ENCODE measurements at regions not wholly inside any gene's neighbourhood (a gene's known extent, or its start where the extent isn't known, plus 50 kb on each side); places are given as distances from the start of the nearest gene placed in this dataset.
"Not testable (repeated sequence)": the region's sequence is repeated elsewhere in the genome, so short reads cannot be mapped to it uniquely, and the experiment has no call there.

DNA sequence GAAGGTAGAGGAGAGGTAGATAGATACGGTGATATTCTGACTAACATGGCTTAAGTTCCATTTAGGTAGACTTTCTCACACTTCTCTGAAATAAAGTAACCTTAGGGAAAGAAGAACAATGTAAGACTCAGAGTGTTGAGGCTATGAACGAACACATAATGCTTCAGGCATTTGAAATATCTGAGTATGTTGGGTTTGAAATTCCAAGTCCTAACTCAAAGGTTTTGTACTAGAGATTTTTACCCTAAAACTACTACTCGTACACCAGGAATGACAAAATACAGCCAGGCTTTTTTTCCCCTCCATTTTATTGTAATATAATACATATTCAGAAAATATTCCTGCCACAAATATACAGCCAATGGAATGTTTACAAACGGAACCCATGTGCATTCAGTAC is 592.6 kb downstream of the ETS1 start:
- no peak for DNase-seq (ENCODE audit: low read depth in 2 of 3, low spot score in 2 of 3)

- DNase-seq (ENCODE audit: low read depth in 2 of 3, low spot score in 2 of 3): no peak
These were observed 593.6 kb downstream of the ETS1 start for GRCh38 chr11:127993788-127994187.

GRCh38 chr11:127993281-127993680 is 594.1 kb downstream of the ETS1 start:
- no peak for DNase-seq (ENCODE audit: low read depth in 2 of 3, low spot score in 2 of 3)

DNA sequence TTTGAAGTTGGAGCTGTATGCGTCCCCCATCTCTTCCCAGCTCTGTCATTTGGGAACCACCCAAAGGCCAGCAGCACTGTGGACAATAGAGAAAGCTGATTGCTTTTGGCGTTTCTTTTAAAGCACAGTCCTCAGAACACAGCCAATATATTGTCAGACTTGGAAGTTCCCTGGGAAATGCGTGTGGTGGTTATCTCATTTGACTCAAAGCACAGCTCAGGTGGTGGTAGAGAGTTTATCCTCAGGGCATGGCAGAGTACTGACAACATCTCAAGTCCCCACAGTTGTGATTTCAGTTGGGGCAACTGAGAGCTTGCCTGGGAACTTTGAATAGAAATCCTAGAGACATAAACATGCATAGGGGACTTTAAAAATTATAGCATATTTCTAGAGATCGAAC is 601.3 kb downstream of the ETS1 start:
- no peak for DNase-seq (ENCODE audit: low read depth in 2 of 3, low spot score in 2 of 3)

GRCh38 chr11:127972816-127973215 is 614.5 kb downstream of the ETS1 start:
- DNase-seq (ENCODE audit: low read depth in 2 of 3, low spot score in 2 of 3): no peak

GRCh38 chr11:127971448-127971847 is 615.9 kb downstream of the ETS1 start:
- no peak for DNase-seq (ENCODE audit: low read depth in 2 of 3, low spot score in 2 of 3)

DNA sequence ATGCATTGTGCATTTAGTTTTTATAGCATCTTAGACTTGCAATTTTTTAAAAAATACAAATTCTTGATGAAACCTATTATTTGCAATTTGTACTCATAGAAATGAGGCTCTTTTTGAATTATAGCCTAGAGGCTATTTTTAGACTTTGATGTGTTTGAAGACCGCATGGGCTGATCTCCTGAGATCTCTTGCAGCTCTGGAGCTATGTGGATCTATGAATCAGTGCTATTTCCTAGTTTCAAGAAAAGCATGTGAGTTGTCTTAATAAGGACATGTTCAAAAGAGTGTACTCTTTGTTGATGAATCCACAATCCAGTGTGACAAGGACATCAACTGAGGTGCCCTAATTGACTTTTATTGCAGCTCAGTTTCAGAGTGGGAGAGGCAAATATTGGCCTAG is 620.5 kb downstream of the ETS1 start:
- DNase-seq (ENCODE audit: low read depth in 2 of 3, low spot score in 2 of 3): no peak

DNA sequence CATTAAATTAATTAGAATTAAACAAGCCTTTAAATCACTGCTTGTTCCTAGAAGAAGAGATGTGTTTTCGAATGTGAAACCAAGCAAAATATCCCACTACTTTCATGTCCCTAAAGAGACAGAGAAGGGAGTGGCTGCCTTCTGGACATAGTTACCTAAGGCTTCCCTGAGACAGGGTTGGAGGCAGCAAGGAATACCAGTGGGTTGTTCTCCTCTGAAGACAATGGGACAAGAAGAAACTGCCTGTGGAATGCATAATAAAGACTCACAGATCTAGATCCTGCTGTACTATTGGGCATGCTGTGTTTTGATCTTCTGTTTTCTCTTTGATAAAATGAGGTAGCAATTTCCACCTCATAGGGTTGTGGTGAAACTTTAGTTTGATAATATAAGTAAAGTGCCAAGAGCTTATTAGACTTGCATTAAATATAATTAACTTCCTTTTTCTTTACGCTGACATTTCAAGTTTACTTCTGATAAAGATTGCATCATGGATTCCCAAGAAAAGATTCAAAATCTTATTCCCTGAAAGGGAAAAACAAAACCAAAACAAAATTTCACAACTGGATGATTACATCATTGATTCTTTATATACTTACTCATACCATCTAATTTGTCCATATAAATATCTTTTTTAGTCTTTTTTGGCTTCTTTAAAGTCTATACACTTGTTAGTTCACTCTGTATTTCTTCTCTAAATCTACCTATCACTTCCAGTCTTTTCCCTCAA is 621.3 kb downstream of the ETS1 start:
- no peak for DNase-seq (ENCODE audit: low read depth in 2 of 3, low spot score in 2 of 3)

GRCh38 chr11:127962416-127962815 is 624.9 kb downstream of the ETS1 start:
- no peak for DNase-seq (ENCODE audit: low read depth in 2 of 3, low spot score in 2 of 3)

GRCh38 chr11:127950162-127950561 is 637.2 kb downstream of the ETS1 start:
- no peak for DNase-seq (ENCODE audit: low read depth in 2 of 3, low spot score in 2 of 3)

- no peak for DNase-seq (ENCODE audit: low read depth in 2 of 3, low spot score in 2 of 3)
These were observed 643.6 kb downstream of the ETS1 start for GRCh38 chr11:127943763-127944162.

DNA sequence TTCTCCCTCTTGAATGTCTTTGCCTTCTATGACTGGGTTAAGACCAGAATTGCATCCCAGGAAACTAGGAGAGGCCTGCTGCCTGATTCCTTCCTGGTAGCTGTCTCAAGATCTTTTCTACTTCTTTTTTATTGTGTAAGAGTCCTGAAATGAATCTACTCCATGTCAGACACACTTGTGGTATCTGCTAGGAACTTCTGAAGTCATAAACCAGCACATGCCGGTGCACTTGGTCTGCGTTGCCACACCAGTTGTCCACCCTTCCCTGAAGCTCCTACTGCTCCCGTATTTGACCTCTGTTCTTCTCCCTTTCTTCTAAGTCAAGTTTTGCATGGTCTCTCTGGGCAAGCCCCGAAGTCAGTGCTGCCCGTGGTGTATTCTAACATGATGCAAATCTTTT is 644.2 kb downstream of the ETS1 start:
- DNase-seq (ENCODE audit: low read depth in 2 of 3, low spot score in 2 of 3): no peak

- not testable (repeated sequence) for DNase-seq (ENCODE audit: low read depth in 2 of 3, low spot score in 2 of 3)
These were observed 645.8 kb downstream of the ETS1 start for GRCh38 chr11:127941554-127941953.

DNA sequence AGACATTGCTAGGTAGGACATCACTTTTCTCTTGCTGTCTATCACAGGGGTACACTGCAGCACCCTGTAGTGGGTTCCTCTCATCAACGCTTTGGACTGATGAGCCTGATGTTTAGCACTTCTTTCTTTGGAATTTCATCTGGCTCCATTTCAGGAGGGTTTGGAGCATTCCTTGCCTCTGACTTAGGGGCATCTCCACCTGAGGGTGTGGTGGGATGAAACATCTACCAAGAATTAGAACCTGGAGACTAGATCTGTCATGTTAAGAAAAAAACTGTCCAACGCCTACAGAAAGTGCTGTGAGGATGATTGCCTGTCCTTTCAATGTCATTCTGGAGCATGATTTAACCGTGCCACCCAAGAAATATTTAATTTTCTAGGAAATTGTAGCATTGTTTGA is 648.4 kb downstream of the ETS1 start:
- DNase-seq (ENCODE audit: low read depth in 2 of 3, low spot score in 2 of 3): no peak

- DNase-seq (ENCODE audit: low read depth in 2 of 3, low spot score in 2 of 3): no peak
These were observed 652.3 kb downstream of the ETS1 start for GRCh38 chr11:127935081-127935480.

DNA sequence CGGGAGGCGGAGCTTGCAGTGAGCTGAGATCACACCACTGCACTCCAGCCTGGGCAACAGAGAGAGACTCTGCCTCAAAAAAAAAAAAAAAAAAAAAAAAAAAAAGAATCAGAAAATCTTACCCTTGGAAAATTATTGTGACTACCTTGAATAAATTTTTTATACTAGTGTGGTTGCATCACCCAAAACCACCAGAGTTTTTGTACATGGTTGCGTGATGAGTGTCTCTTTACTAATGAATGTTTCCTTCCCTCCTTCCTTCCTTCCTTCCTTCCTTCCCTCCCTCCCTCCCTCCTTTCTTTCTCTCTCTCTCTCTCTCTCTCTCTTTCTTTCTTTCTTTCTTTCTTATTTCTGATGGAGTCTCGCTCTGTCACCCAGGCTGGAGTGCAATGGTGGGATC is 653.4 kb downstream of the ETS1 start:
- DNase-seq (ENCODE audit: low read depth in 2 of 3, low spot score in 2 of 3): not testable (repeated sequence)

DNA sequence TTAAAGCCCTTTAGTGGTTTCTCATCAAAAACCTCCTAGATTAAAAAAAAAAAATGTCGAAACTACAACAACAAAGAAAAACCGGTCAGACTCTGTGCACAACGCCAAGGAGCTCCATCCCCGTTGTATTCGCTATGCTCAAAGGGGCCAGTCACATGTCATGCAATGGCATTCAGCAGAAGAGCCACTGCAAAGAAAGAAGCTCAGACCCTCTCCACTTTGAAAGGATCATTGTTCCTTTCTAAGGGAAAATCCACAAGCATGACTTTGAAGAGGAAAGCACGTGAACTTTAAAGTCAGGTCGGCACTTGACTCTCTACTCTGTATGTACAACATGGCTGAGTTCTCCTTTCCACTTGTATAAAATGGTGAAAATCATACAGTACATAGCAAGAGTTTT is 655.6 kb downstream of the ETS1 start:
- DNase-seq (ENCODE audit: low read depth in 2 of 3, low spot score in 2 of 3): no peak

GRCh38 chr11:127926721-127927120 is 660.6 kb downstream of the ETS1 start:
- DNase-seq (ENCODE audit: low read depth in 2 of 3, low spot score in 2 of 3): no peak

DNA sequence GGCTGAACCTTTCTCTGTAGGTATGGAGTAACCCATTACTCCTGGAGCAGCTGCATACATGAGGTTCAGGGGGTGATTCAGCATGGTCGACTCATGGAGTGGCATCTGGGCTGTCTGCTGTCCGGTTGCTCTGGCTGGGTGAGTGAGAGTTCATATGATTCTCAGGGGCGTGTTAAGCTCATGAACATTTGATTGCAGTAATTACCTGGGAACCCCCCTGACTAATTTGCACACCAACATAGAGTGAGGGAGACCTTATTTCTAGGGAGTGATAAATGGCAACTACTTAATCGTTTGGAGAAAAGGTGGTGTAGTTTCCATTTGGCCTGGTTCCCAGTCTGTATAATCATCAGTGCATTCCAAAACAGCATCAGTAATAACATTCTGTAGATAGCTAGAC is 661.9 kb downstream of the ETS1 start:
- no peak for DNase-seq (ENCODE audit: low read depth in 2 of 3, low spot score in 2 of 3)

- DNase-seq (ENCODE audit: low read depth in 2 of 3, low spot score in 2 of 3): no peak
These were observed 668.0 kb downstream of the ETS1 start for GRCh38 chr11:127919206-127920000.

DNA sequence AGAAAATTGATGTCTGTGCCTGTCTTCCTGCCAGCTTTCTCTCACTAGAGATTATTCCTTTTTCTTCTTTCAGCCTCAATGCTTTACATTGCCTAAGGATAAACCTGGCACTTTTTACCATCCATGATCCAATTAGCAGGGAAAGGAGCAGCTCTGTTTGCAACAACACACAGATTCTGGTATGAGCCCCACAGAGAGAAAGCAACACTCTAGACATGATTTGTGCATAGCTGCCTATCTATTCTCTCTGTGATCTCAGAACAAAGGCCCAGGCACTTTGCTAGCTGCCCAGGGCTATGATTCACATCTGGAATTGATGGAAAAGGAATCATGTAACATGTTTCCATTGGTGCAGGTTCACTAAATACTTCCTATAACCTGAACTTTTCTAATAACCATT is 685.0 kb downstream of the ETS1 start:
- no peak for DNase-seq (ENCODE audit: low read depth in 2 of 3, low spot score in 2 of 3)
